GM19467 (cell line): ENCODE measurements at regions not wholly inside any gene's neighbourhood (a gene's known extent, or its start where the extent isn't known, plus 50 kb on each side); places are given as distances from the start of the nearest gene placed in this dataset.

Experiments
- ATAC-seq: cut with Tn5 transposase; IDR thresholded peaks from one replicate; pipeline ENCODE4 v1.9.1; 2021; ENCODE audit warnings: mild to moderate bottlenecking, moderate library complexity; ENCODE audit not compliant: unreplicated experiment

DNA sequence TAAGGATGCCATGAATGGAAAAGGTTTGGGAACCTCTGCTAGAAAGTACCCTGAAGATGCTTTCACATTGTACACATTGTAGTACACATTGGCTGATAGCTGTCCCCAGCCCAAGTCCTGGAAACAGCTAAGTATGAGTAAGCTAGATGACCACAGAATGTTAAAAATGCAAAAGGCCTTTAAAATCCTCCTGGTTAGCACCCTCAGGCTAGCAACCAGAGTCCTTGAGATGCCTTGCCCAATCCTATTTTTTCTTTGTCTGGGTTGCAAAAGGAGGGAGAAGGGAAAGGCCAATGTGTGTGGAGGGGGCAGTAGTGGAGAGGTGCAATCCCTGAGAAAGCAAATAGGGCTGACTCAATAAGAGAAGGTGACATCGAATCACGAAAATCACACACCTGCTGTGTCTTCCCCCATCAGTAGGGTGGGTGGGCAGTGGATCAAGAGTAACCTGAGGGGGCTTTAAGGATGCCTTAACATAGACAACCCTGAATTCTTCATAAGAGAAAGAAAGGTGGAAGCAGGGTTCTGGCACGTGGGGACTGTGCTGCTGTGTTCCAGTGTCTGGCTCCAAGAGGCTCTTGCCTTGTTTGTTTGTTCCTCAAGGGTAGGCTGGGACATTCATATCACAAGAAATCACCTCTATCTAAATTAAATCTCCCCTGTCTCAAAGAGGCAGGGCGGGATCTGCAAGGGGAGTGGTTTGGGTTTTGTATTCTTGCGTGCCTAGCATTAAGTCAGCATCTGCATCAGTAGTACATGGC, 266.2 kb upstream of the PLXNA2 start:
- no peak for ATAC-seq

- no peak for ATAC-seq
These were observed 267.2 kb upstream of the PLXNA2 start for GRCh38 chr1:208511242-208511860.

DNA sequence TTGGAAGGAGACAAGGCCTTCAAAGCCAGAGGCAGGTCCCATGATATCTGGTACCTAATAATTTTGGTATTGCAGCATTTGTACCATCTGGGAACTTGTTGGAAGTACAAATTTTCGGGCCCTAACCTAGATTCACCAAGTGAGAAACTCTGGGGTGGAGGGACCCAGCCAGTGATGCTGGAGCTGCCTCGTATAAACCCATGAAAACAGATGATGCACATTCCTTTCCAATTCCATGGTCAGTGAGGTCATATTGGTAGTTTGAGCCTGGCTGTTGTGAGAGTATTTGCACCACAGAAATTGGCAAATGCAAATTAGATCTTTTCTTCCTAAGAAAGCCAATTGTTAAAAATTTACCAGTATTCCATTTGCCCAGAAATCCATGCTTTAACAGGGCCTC, 269.6 kb upstream of the PLXNA2 start:
- ATAC-seq, result no peak

- no peak for ATAC-seq
These were observed 270.9 kb upstream of the PLXNA2 start for GRCh38 chr1:208515129-208515528.

- no peak for ATAC-seq
These were observed 272.6 kb upstream of the PLXNA2 start for GRCh38 chr1:208516780-208517179.

DNA sequence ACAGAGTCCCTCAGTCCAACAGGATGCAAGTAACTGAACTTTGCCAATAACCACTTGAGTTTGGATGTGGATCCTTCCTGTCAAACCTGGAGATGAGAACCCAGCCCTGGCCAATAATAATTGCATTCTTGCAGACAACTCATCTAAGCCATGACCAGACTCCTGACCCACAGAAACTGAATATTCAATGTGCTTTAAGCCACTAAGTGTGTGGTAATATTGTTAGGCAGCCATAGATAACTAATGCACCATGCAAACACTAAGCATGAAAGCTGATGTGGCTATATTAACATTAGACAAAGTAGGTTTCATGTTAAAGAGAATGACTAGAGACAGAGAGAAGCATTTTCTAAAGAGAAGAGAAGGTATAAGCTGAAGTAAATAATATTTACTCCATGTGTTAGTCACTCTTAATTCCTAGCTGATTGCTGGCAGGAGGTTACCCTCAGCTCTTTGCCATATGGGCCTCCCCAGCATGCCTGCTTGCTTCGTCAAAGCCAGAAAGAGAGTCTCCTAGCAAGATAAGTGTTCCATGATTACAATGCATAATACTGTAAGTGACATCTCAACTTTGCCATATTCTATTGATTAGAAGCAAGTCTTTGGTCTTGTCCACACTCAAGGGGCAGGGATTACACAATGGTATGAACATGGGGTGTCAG, 276.4 kb upstream of the PLXNA2 start:
- ATAC-seq, result no peak

- no peak for ATAC-seq
These were observed 277.4 kb upstream of the PLXNA2 start for GRCh38 chr1:208521534-208521933.

DNA sequence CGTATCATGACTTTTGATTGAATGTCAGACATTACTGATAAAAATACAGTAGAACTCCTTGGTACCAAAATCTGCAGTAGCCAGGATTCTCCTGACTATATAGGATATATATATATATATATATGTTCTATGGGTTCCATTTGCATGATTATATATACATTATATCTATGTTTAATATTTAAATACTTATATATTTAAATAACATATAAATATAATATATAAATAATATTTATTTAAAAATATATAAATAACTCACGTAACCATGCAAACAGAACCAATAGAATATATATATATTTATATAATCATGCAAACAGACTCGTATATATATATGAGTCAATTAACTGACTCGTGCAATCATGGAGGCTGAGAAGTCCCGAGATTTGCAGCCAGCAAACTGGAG, 278.8 kb upstream of the PLXNA2 start:
- no peak for ATAC-seq

DNA sequence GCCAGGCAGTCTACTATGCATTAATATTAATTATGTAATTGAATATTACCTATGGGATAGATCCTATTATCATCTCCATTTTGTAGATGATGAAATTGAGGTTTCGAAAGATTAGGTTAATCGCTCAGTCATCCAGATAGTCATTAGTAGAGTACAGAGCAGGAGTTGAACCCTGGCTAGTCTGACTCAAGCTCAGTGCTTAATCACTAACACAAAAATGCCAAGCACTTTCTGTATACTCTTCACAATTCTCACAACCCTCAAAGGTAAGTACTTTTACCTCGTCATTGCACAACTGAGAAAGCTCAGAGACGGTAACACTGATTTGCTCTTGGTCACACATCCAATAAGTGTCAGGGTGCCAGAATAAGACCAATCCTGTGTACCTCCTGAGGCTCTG, 280.2 kb upstream of the PLXNA2 start:
- ATAC-seq, result no peak

DNA sequence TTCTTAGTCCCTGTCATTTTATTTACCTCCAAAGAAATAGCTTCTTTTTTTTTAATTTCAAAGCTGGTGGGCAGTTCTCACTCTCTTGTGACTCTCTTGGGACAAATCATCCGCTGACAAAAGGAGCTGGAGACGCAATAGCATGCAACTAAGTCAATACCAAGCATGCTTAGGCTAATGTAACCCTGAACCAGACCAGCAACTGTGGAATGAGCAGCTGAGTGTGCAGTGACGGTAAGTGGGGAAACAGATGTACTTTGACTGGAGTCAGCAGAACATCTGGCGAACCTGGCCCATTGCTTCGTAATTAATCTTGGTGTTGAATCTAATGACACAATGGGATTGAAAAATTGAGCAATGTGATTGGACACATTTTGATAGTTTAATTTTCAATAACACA, 280.7 kb upstream of the PLXNA2 start:
- no peak for ATAC-seq

- no peak for ATAC-seq
These were observed 281.2 kb upstream of the PLXNA2 start for GRCh38 chr1:208525417-208525816.

GRCh38 chr1:208526613-208527125, 282.5 kb upstream of the PLXNA2 start:
- no peak for ATAC-seq

GRCh38 chr1:208527156-208527555, 283.0 kb upstream of the PLXNA2 start:
- ATAC-seq, result no peak

DNA sequence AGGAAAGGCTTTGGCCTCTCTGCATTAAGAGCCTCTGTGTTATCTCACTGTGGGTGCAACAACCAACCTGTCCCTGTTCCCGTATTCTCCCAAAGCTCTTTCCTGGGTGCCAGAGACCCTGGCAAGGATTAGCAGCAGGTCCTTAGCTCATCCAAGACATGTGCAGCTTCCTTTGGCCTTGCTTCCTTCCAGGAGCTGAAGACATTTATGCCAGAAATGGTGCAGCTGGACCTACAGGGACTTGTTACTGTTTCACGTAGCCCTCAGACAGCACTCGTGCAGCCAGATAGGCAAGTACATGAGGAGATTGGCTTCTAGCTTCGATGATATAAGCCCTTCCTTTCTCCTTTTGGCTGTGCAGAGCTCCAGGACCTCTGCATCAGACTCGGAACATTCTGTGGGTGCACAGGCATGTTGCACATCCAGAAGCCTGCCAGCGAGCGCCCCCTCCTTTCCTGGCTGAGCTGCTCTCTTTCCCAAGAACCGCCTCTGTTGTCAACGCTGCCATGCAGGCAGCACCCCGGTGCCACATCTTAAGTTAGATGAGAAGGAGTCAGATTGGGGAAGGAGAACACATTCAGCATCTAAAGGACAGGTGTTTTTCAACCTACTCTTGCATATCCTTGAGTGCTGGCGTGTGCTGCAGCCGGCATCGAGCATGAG, 284.5 kb upstream of the PLXNA2 start:
- no peak for ATAC-seq

- ATAC-seq, result no peak
These were observed 287.0 kb upstream of the PLXNA2 start for GRCh38 chr1:208531003-208531750.

DNA sequence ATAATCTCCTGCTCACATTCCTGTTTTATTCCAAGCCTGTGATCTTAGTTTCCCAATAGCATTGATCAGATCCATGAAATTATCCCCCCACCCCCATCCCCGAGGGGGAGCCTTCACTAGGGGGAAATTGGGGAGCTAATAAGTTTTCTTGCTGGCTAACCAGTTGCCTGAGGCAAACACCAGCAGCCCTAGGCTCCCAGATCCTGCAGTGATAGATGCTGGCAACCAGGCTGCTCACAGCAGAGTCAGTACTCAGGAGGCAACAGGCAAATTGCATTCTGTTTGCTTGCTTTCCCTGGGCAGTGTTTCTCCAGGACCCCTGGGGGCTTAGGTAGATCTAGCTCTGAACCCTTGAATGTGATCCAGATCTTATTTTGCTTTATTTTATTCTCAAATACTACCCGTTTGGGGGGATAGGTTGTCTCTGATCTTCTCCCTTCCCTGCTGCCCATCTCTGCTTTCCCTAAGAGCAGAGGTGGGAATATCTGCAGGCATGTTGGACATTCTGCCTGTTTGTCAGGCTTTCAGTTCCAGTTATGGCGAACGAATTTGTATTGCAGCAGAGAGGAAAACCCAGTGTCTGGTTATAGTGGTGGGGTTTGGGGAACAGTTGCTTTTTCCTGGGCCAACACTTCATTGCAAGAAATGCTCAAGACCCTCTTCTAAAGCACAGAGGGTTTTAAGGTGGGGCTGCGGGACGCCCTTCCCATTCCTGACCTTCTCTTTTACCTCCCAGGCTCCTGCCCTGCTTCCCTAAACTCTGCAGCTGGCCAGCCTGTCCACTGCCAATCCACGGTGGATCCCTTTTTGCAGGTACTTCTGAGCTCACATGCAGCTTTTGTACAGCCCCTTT, 289.8 kb upstream of the PLXNA2 start:
- no peak for ATAC-seq

DNA sequence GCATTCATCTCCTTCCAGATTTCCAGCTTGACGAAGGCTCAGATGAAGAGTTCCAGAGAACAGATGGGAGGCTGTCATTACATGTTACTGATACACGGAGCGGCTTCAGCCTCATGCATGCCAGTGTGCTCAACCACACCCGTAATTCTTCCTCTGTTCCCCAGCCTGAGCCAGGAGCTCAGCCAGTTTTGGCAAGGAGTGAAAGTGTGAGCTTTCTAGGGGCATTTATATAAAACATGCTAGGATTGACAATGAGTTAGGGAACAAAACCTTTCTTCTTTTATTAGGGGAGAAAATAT, 290.4 kb upstream of the PLXNA2 start:
- no peak for ATAC-seq

DNA sequence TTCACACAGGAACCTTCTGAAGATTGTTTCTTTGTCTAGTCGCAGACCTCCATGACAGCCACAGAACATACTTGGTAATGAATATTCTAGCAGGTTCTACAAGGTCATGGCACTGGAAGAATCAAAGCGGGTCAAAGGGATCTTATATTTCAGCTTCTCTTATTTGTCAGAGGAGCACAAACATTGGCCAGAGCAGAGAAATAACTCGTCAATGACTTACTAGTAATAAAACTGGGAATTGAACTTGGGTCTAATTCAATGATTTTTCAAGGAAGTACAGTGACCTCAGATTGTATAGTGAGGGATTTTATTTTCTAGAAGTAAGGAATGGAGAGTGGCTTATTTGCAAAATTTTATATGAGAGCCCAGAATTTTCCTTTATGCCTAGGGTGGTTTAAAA, 290.8 kb upstream of the PLXNA2 start:
- ATAC-seq, result no peak

DNA sequence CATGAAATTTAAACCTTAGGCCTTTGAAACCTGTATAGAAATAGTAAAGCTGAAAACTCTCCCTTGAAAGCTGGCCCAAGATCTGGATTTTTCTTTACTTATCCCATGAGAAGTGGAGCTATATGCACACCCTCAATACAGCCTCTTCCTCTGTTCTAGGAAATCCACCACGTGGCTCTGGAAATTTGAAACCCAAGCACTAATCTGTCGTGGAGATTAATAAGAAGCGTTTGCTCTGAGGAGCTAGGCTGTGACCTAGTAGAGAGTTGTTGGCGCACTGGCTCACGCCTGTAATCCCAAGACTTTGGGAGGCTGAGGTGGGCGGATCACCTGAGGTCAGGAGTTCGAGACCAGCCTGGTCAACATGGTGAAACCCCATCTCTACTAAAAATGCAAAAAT, 291.3 kb upstream of the PLXNA2 start:
- ATAC-seq, result no peak

GRCh38 chr1:208536212-208536611, 292.0 kb upstream of the PLXNA2 start:
- no peak for ATAC-seq
